Activated CD8-positive, alpha-beta memory T cell treated with anti-CD3 and anti-CD28 coated beads for 4 hours (primary cell): ENCODE measurements at regions not wholly inside any gene's neighbourhood (a gene's known extent, or its start where the extent isn't known, plus 50 kb on each side); places are given as distances from the start of the nearest gene placed in this dataset.
"Not testable (repeated sequence)": the region's sequence is repeated elsewhere in the genome, so short reads cannot be mapped to it uniquely, and the experiment has no call there.

Experiments used
- DNase-seq, 2 donors: peaks; one replicate each; pipeline ENCODE4 v3.0.0-alpha.2; 2020; ENCODE audit warnings: low read depth in 2 of 2

GRCh38 chr10:8600192-8600591, 545.7 kb downstream of the GATA3 start:
- DNase-seq: no peak

- DNase-seq: no peak
Measured at GRCh38 chr10:8602821-8603220, 548.3 kb downstream of the GATA3 start.

DNA sequence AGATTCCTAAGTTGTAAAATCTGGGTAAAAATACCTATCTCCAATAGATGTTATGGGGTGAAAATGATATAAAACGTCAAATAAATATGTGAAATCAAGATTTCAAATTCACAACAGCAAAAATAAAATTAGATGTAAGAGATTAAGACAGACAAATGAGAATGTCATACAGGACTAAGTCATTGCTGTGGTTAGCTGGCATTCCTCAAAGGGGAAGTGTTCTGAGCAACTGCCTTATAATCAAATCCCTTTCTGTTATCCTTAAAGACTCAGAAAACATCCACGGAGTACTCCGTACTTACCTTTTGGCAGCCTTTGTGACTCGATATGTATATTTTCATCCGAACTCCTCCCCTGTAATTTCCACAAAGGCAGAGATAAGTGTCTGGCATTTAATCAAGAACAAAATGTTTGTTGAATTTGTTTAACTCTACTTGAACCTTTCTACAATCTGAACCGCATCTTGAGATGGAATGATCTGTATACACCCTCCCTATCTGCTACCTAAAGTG, 559.6 kb downstream of the GATA3 start:
- DNase-seq: no peak

- no peak for DNase-seq
Measured at GRCh38 chr10:8615118-8615517, 560.6 kb downstream of the GATA3 start.

DNA sequence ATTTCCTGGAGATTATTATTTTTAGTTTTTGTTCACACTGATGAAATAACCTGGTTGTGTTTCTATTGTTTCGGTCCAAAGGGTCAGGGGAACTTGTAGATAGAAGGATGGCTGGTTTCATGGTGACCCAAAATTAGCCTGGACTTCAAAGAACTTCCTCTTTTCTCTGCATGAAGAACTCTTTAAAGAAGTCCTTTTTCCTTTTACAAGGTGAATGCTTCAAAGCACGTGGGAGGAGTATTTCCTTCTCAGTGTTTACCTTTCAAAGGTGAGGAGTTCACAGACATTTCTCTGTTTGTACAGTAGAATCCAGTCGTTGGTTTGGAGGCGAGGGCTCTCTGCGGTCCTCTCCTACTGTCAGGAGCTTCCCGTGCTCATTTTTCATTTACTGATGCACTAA, 561.7 kb downstream of the GATA3 start:
- DNase-seq: no peak

DNA sequence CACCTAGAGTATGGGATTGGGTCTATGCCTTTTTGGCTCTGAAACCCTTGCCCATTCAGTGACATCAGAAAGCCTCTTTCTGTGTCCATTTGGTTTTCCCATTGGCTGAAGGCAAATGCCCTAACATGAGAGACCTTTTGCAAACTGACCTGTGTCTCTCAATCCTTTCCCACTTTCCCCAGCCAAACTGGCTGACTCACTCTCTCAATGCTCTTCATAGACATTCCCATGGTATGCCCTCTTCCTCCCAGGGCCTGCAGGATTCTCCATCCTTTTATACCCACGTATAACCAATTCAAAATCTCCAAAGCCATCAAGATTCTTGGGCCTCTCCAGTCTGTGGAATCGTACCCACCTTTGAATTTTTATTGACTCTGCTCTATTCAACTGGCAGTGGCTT, 563.3 kb downstream of the GATA3 start:
- no peak for DNase-seq

- DNase-seq: no peak
Measured at GRCh38 chr10:8618834-8619233, 564.3 kb downstream of the GATA3 start.

- DNase-seq: no peak
Measured at GRCh38 chr10:8628351-8628750, 573.9 kb downstream of the GATA3 start.

DNA sequence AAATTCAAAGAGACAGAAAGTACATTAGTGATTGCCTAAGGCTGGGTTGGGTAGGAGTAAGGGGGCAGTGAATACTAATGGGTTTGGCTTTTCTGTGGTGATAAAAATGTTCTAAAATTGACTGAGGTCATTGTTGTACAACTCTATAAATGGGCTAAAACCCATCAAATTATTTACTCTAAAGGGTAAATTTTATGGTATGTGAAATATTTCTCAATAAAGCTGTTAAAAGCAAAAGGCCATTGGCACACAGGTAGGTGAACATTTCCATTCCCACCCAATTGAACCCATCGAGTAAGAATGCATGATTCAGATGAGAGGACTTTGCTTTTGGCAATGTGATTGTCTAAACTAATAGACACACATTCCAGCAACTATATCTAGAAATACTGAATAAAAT, 579.4 kb downstream of the GATA3 start:
- no peak for DNase-seq

- DNase-seq: no peak
Measured at GRCh38 chr10:8636371-8636770, 581.9 kb downstream of the GATA3 start.

GRCh38 chr10:8637640-8638039, 583.2 kb downstream of the GATA3 start:
- DNase-seq: no peak

DNA sequence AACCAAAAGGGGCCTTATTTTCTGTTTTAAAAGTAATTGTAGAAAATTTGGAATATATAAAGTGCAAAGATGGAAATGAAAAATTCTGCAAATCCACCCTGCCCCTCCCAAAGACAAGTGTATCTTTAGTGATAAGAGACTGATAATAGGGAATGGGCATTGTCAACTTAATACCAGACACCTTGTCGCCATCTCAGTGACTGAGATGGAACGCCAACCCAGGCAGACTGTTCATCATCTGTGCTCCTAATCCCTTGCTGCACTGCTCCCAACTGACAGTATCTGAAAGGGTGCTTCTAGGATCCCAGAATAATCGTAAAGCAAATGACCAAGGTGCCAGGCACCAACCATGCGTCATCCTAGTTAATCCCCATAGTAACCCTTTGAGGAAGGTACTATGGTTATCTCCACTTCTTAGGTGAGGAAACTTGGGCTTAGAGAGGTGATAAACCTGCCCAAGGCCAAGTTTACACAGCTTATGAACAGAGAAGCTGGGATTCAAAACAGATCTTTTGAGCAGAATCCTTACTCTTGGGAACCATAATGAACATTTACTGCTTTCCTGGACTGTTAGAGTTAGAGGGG, 583.7 kb downstream of the GATA3 start:
- no peak for DNase-seq

DNA sequence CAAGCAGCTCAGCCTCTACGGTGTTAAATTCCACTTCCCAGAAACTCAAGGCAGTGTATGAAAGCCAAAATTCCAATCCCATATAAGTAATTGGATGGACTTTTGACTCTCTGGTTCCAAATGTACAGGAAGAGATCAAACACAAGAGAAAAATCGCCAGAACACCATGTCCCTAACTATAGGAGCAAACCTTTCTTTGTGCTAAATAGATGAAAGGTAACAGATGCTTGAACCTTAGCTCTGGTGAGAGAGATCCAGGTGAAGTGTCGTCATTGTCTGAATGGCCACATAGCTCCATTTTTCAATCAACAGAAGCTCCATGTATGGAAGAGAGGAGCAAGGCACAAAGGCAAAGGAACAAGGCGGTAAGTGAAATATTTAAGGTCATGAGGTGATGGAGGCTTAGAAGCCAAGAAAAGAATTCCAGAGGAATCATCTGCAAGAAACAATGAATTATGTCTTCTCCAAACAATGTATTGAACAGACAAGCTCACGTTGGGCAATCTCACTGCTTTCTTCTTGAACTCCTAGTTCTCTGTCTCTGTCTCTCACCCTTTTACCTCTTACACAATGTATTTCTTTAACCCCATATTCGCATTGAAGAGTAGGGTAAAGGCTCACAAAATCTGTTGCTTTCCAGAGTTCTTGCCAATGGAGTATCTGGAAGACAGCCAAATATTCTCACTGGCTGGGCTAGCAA, 585.1 kb downstream of the GATA3 start:
- no peak for DNase-seq

DNA sequence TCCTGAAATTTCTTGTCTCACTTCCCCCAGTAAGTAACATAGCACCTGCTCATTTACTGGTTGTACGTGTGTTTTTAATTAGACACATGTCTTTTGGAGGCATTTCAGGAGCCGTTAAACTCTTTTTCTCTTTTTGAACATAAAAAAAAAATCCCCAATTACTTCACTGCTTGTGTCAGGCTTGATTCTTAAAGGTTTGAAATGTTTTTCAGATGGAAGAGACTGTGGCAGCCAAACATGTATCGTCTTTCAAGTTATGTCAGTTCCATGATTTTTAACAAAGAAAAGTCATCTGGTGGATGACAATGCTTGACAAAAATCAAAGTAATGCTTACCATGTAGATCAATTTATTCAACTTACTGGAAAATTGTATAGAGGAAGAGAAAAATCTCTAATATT, 585.8 kb downstream of the GATA3 start:
- no peak for DNase-seq

GRCh38 chr10:8640878-8641277, 586.4 kb downstream of the GATA3 start:
- DNase-seq: no peak

DNA sequence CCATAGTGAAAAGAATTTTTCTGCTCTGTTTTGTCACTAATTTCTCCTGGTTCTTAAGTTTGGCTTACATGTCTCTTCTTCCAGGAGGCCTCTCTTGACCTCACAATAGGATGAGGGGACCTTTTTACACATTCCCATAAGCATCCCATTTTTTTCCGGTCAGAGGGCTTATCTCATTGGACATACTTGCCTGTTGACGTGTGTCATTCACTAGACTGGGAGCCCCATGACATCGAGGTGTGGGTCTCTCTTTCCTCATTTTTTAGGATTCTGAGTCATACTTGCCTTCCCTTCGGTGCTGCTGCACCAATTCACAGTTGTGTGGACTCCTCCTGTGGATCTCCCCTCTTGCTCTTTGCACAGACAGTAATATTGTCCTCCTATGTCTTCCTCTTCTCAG, 601.8 kb downstream of the GATA3 start:
- DNase-seq: no peak

GRCh38 chr10:8659982-8660381, 605.5 kb downstream of the GATA3 start:
- DNase-seq: no peak

DNA sequence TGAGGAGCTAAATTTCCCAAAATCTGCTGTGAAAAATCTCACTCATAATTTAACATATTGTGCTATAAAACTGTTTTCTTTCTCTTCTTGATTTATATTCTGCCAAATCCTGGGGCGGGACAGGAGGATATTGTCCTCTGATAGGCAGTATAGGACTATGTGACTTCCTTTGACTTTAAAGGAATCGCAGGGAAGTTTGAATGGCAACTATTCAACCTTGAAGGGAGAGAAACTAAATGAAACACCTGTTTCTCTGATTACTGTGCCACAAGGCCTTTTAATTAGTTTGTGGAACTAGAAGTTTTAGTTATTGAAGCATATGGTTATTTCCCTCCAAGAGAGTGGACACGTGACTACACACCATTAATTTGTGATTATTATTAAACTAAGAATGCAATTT, 607.4 kb downstream of the GATA3 start:
- no peak for DNase-seq

- DNase-seq: no peak
Measured at GRCh38 chr10:8663131-8663530, 608.6 kb downstream of the GATA3 start.

GRCh38 chr10:8665322-8665721, 610.8 kb downstream of the GATA3 start:
- no peak for DNase-seq

- DNase-seq: no peak
Measured at GRCh38 chr10:8670461-8670860, 616.0 kb downstream of the GATA3 start.

GRCh38 chr10:8674230-8674629, 619.7 kb downstream of the GATA3 start:
- DNase-seq: no peak

GRCh38 chr10:8677642-8678041, 623.2 kb downstream of the GATA3 start:
- DNase-seq: no peak

- not testable (repeated sequence) for DNase-seq
Measured at GRCh38 chr10:8684916-8685315, 630.4 kb downstream of the GATA3 start.
